Right cardiac atrium (tissue), 5 donors: ENCODE measurements at regions not wholly inside any gene's neighbourhood (a gene's known extent, or its start where the extent isn't known, plus 50 kb on each side); places are given as distances from the start of the nearest gene placed in this dataset.

ENCODE experiments used
- ATAC-seq, 2 donors: fragments of 200-7000 bp; cut with Tn5 transposase; one replicate each; pipeline versions ENCODE4 v1.8.0 to v1.9.1; 2020; ENCODE audit warnings: moderate library complexity in 2 of 2, mild to moderate bottlenecking in 1 of 2
- DNase-seq, 3 donors: peaks; one replicate each; pipeline ENCODE4 v3.0.0-alpha.2; 2020
- H3K27ac ChIP-seq: one replicate; pipeline ENCODE4 v1.5.1; 2013; ENCODE audit warnings: mild to moderate bottlenecking, low read length, control low read depth, moderate library complexity
- H3K27me3 ChIP-seq: one replicate; pipeline ENCODE4 v1.6.1; 2013; ENCODE audit not compliant: control insufficient read depth, insufficient read depth
- H3K4me1 ChIP-seq: one replicate; pipeline ENCODE4 v1.6.1; 2013; ENCODE audit warnings: low read length; ENCODE audit not compliant: control insufficient read depth, insufficient read depth
- H3K4me3 ChIP-seq: one replicate; pipeline ENCODE4 v1.5.1; 2013; ENCODE audit warnings: low read length, control low read depth
- H3K9me3 ChIP-seq: one replicate; pipeline ENCODE4 v1.6.1; 2013; ENCODE audit warnings: low read length; ENCODE audit not compliant: control insufficient read depth
- WGBS: extraction: QIAGEN DNeasy Blood & Tissue Kit; methylation state at CpG from one replicate; pipeline ENCODE4 v1.1.7; 2013; 5-methylcytosine and 5-hydroxymethylcytosine counted together
- intact Hi-C, 4 donors: fragments of 100-400 bp; cut with DNase I; formaldehyde crosslinking; loops; one replicate each; pipeline versions ENCODE4 v1.11.0 to v1.14.0; 2022 to 2023
- donor health status: healthy with polysubstance abuse.
- donor health status: DM: no; HTN: yes; CAD: no.
- donor health status: DM: no; HTN: no; CAD: no.
- donor health status: DM: no; HTN: yes; CAD: no; lungs with severe emphysema.
- donor health status: DM: yes; HTN: yes; CAD: no.

GRCh38 chr9:109549386-109549785 is 51.3 kb upstream of the PTPN3 start:
- Histone ChIP-seq H3K4me1 (no peaks in the 10 kb centered on the region), H3K27me3 (no peaks in the 10 kb centered on the region), H3K27ac (no peak overlapping the region), H3K9me3 (peaks cover 3% of the 10 kb centered on the region), H3K4me3 (no peak overlapping the region)
- ATAC-seq (no peak), DNase-seq (no peak)
- intact Hi-C loops, result no loop called here
- 31% methylated on average over 1 of the region's 1 CpG for WGBS

- intact Hi-C loops, result no loop called here
- no peak for ATAC-seq
- H3K9me3 ChIP-seq, result peaks cover 3% of the 10 kb centered on the region
- no peak overlapping the region for H3K27ac ChIP-seq
- no peaks in the 10 kb centered on the region for H3K27me3 ChIP-seq
- no peaks in the 10 kb centered on the region for H3K4me1 ChIP-seq
- DNase-seq, result no peak
- H3K4me3 ChIP-seq, result no peak overlapping the region
Observed at GRCh38 chr9:109551651-109552050, 53.5 kb upstream of the PTPN3 start.

- H3K4me3 ChIP-seq, result no peak overlapping the region
- no peaks in the 10 kb centered on the region for H3K4me1 ChIP-seq
- intact Hi-C loops, result no loop called here
- H3K9me3 ChIP-seq, result no peaks in the 10 kb centered on the region
- 66% methylated on average over 4 of the region's 4 CpGs for WGBS
- no peak overlapping the region for H3K27ac ChIP-seq
- no peak for DNase-seq
- no peaks in the 10 kb centered on the region for H3K27me3 ChIP-seq
- no peak for ATAC-seq
Observed at GRCh38 chr9:109555215-109555614, 57.1 kb upstream of the PTPN3 start.

GRCh38 chr9:109556061-109556460 is 58.0 kb upstream of the PTPN3 start:
- Histone ChIP-seq H3K4me1 (peaks cover 2% of the 10 kb centered on the region), H3K4me3 (no peak overlapping the region), H3K27me3 (no peaks in the 10 kb centered on the region), H3K9me3 (no peaks in the 10 kb centered on the region), H3K27ac (no peak overlapping the region)
- intact Hi-C loops, result no loop called here
- ATAC-seq, result no peak
- no peak for DNase-seq
- WGBS, result 52% methylated on average over 4 of the region's 4 CpGs

GRCh38 chr9:109556786-109557185 is 58.7 kb upstream of the PTPN3 start:
- ATAC-seq, result no peak
- intact Hi-C loops, result no loop called here
- WGBS, result 77% methylated on average over 3 of the region's 3 CpGs

GRCh38 chr9:109557481-109557880 is 59.4 kb upstream of the PTPN3 start:
- WGBS, result 78% methylated on average over 6 of the region's 6 CpGs
- ATAC-seq, result no peak
- Histone ChIP-seq H3K4me1 (peaks cover 2% of the 10 kb centered on the region), H3K27ac (no peak overlapping the region), H3K27me3 (no peaks in the 10 kb centered on the region), H3K4me3 (no peak overlapping the region), H3K9me3 (no peaks in the 10 kb centered on the region)
- intact Hi-C loops, result no loop called here
- no peak for DNase-seq

More at GRCh38 chr9:109556786-109557185, 58.7 kb upstream of the PTPN3 start:
- H3K4me3 ChIP-seq, result no peak overlapping the region
- H3K4me1 ChIP-seq, result peaks cover 2% of the 10 kb centered on the region
- DNase-seq, result no peak
- H3K27ac ChIP-seq, result no peak overlapping the region
- no peaks in the 10 kb centered on the region for H3K9me3 ChIP-seq
- H3K27me3 ChIP-seq, result no peaks in the 10 kb centered on the region

- ATAC-seq, result no peak
- intact Hi-C loops, result no loop called here
Observed at GRCh38 chr9:109558718-109559151, 60.6 kb upstream of the PTPN3 start.

GRCh38 chr9:109560470-109561132 is 62.5 kb upstream of the PTPN3 start:
- Histone ChIP-seq H3K27ac (peak overlapping the region; percentile 25), H3K4me3 (no peak overlapping the region)
- DNase-seq, result no peak

More at GRCh38 chr9:109558718-109559151, 60.6 kb upstream of the PTPN3 start:
- Histone ChIP-seq H3K4me1 (peaks cover 2% of the 10 kb centered on the region), H3K4me3 (no peak overlapping the region), H3K9me3 (no peaks in the 10 kb centered on the region), H3K27me3 (no peaks in the 10 kb centered on the region), H3K27ac (no peak overlapping the region)
- DNase-seq, result peak in 1 of 3 donors; percentile 35
- 76% methylated on average over 5 of the region's 5 CpGs for WGBS

GRCh38 chr9:109561137-109561536 is 63.0 kb upstream of the PTPN3 start:
- intact Hi-C loops, result no loop called here
- 51% methylated on average over 4 of the region's 4 CpGs for WGBS
- no peak overlapping the region for H3K27ac ChIP-seq
- ATAC-seq, result peak in 1 of 2 donors; percentile 30
- peaks cover 2% of the 10 kb centered on the region for H3K4me1 ChIP-seq
- DNase-seq, result no peak
- H3K9me3 ChIP-seq, result no peaks in the 10 kb centered on the region
- H3K4me3 ChIP-seq, result no peak overlapping the region
- H3K27me3 ChIP-seq, result no peaks in the 10 kb centered on the region

More at GRCh38 chr9:109560470-109561132, 62.5 kb upstream of the PTPN3 start:
- Histone ChIP-seq H3K27me3 (no peaks in the 10 kb centered on the region), H3K9me3 (no peaks in the 10 kb centered on the region), H3K4me1 (peaks cover 2% of the 10 kb centered on the region)
- intact Hi-C loops, result no loop called here
- WGBS, result 56% methylated on average over 9 of the region's 9 CpGs
- peak; percentile 73 to 82 for ATAC-seq

GRCh38 chr9:109568089-109568488 is 70.0 kb upstream of the PTPN3 start:
- intact Hi-C loops, result no loop called here
- no peaks in the 10 kb centered on the region for H3K9me3 ChIP-seq
- H3K4me3 ChIP-seq, result no peak overlapping the region
- no peaks in the 10 kb centered on the region for H3K27me3 ChIP-seq
- H3K4me1 ChIP-seq, result no peaks in the 10 kb centered on the region
- H3K27ac ChIP-seq, result no peak overlapping the region
- DNase-seq, result no peak
- ATAC-seq, result peak; percentile 28 to 40
- 75% methylated on average over 2 of the region's 2 CpGs for WGBS

GRCh38 chr9:109568568-109569210 is 70.6 kb upstream of the PTPN3 start:
- intact Hi-C loops, result no loop called here
- 75% methylated on average over 2 of the region's 2 CpGs for WGBS
- ATAC-seq, result peak; percentile 62 to 89
- peak in 2 of 3 donors; percentile 60 to 68 for DNase-seq
- Histone ChIP-seq H3K27ac (no peak overlapping the region), H3K27me3 (no peaks in the 10 kb centered on the region), H3K4me1 (no peaks in the 10 kb centered on the region), H3K9me3 (no peaks in the 10 kb centered on the region), H3K4me3 (no peak overlapping the region)
